GM18517 (cell line): ENCODE measurements at regions not wholly inside any gene's neighbourhood (a gene's known extent, or its start where the extent isn't known, plus 50 kb on each side); places are given as distances from the start of the nearest gene placed in this dataset.
A peak's percentile ranks its signal among the peaks of the same experiment; 100 is the strongest.

Experiments used
- ATAC-seq: cut with Tn5 transposase; IDR thresholded peaks from one replicate; pipeline ENCODE4 v1.9.1; 2021; ENCODE audit warnings: mild to moderate bottlenecking, moderate library complexity; ENCODE audit not compliant: unreplicated experiment

- no peak for ATAC-seq
These were observed 55.2 kb downstream of the FOS start for GRCh38 chr14:75333606-75334548.

- ATAC-seq: no peak
These were observed 56.0 kb downstream of the FOS start for GRCh38 chr14:75334549-75335051.

- no peak for ATAC-seq
These were observed 56.9 kb downstream of the FOS start for GRCh38 chr14:75335571-75335970.

- ATAC-seq: no peak
These were observed 59.8 kb downstream of the FOS start for GRCh38 chr14:75338398-75338797.

- ATAC-seq: no peak
These were observed 60.4 kb downstream of the FOS start for GRCh38 chr14:75339059-75339458.

- no peak for ATAC-seq
These were observed 62.3 kb downstream of the FOS start for GRCh38 chr14:75340921-75341320.

- ATAC-seq: no peak
These were observed 63.0 kb downstream of the FOS start for GRCh38 chr14:75341620-75342019.

GRCh38 chr14:75342762-75343599 lies 64.4 kb downstream of the FOS start:
- ATAC-seq: peak; percentile 60

- no peak for ATAC-seq
These were observed 65.3 kb downstream of the FOS start for GRCh38 chr14:75343911-75344310.

GRCh38 chr14:75344411-75344810 lies 65.8 kb downstream of the FOS start:
- no peak for ATAC-seq

GRCh38 chr14:75350505-75351060 lies 72.0 kb downstream of the FOS start:
- no peak for ATAC-seq

- no peak for ATAC-seq
These were observed 68.7 kb upstream of the JDP2 start for GRCh38 chr14:75359098-75359497.

- no peak for ATAC-seq
These were observed 66.8 kb upstream of the JDP2 start for GRCh38 chr14:75361041-75361440.

GRCh38 chr14:75361751-75362433 lies 65.9 kb upstream of the JDP2 start:
- ATAC-seq: no peak

GRCh38 chr14:75363130-75363529 lies 64.7 kb upstream of the JDP2 start:
- ATAC-seq: no peak

- no peak for ATAC-seq
These were observed 64.1 kb upstream of the JDP2 start for GRCh38 chr14:75363570-75364227.

GRCh38 chr14:75365116-75365515 lies 62.7 kb upstream of the JDP2 start:
- ATAC-seq: no peak

GRCh38 chr14:75366963-75367362 lies 60.9 kb upstream of the JDP2 start:
- ATAC-seq: no peak

- ATAC-seq: no peak
These were observed 59.5 kb upstream of the JDP2 start for GRCh38 chr14:75368333-75368732.

- ATAC-seq: no peak
These were observed 58.3 kb upstream of the JDP2 start for GRCh38 chr14:75369506-75369905.
